ENCODE measurements at regions not wholly inside any gene's neighbourhood (a gene's known extent, or its start where the extent isn't known, plus 50 kb on each side); places are given as distances from the start of the nearest gene placed in this dataset.

DNA sequence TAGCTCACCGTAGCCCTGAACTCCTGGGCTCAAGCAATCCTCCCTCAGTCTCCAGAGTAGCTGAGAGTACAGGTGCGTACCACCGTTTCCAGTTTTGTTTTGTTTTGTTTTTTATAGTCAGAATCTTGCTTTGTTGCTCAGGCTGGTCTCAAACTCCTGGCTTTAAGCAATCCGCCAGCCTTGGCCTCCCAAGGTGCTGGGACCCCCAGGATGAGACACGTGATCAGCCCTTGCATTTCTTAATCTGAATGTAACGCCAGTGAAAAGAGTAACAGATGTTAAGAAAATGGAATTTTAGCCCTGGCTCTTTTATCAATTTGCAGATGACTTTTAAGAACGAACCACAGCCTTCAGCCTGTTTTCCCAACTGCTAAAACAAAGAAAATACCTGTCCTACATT is 451.3 kb downstream of the SHQ1 start:
- no peak for DNase-seq (ENCODE audit: low spot score)

GRCh38 chr3:72395776-72396311 is 452.4 kb downstream of the SHQ1 start:
- no peak for DNase-seq (ENCODE audit: low spot score)

GRCh38 chr3:72393455-72393854 is 454.8 kb downstream of the SHQ1 start:
- no peak for DNase-seq (ENCODE audit: low spot score)

GRCh38 chr3:72391659-72392058 is 456.6 kb downstream of the SHQ1 start:
- no peak for DNase-seq (ENCODE audit: low spot score)

- no peak for DNase-seq (ENCODE audit: low spot score)
Observed at GRCh38 chr3:72390841-72391240, 457.4 kb downstream of the SHQ1 start.

DNA sequence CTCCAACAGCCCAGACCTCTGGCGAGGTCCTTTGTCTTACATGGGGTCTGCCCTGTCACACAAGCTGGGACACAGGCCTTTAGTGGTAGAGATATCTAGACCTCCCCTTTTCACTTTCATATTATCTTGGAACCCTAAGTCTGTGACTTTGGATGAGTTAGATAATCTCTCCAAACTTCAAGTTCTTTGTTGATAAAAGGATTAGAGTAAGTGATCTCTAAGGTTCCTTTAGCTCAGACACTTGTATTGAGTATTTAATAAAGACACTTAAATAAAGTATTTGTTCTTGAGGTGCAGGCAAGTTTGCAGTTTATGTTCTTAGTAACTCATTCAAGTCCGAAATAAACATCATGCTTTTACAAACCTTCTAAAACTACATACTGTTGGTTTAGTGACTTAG is 459.6 kb downstream of the SHQ1 start:
- no peak for DNase-seq (ENCODE audit: low spot score)

GRCh38 chr3:72388117-72388516 is 460.1 kb downstream of the SHQ1 start:
- DNase-seq (ENCODE audit: low spot score) = no peak

GRCh38 chr3:72386327-72387000 is 461.8 kb downstream of the SHQ1 start:
- no peak for DNase-seq (ENCODE audit: low spot score)

GRCh38 chr3:72385167-72385566 is 463.1 kb downstream of the SHQ1 start:
- no peak for DNase-seq (ENCODE audit: low spot score)

DNA sequence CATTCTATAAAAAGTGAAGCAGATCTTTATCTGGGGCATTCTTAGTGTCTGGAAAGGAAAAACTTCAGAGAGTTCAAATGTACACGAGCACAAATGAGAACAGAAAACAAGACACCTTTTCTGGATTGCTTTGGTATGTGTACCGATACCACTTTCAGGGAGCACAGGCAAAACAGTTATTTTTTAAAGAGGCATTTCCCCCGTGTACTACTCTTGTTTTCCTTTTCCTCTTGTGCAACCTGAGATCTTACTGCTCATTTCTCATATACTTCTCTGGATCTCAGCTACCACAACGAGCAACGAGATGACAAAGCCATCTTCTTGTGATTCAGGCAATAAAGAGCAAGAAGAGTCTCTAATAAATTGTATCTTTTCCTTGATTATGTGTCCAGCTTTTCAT is 463.6 kb downstream of the SHQ1 start:
- no peak for DNase-seq (ENCODE audit: low spot score)

DNA sequence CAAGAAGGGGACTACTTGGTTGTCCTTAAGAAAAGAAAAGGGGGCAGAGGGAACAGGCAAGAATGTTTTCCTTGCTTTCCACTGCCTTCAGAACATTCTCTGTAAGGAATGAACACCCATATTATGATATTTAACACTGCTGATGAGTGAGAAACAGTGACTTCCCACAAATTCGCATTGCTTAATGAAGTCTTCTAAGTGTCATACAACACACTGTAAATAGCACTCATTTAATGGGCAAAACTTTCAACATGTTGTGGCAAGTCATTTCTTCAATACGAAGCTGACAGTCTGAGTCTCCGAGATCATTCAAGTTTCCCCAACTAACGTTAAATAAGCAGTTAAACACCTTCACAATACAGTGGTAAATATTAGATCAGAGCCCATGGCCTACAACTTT is 464.4 kb downstream of the SHQ1 start:
- DNase-seq (ENCODE audit: low spot score) = no peak

DNA sequence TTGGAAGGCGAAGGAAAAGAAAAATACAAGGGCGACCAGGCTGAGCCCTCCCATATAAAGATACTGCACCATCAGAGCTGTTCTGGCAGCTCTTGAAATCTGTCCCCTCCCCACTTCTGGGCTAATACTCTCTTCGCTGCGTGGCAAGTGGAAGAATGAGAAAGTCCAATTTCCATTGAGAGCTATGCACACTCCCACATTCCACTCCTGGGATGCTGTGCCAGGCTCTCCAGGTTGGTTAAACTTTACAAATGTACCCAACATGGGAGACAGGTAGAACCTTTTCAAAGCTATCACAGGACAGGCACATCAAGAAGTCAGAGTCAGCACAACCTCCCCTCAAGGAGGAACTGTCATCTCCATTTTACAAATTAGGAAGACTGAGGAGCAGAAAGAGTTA is 465.0 kb downstream of the SHQ1 start:
- DNase-seq (ENCODE audit: low spot score) = no peak

- no peak for DNase-seq (ENCODE audit: low spot score)
Observed at GRCh38 chr3:72382460-72382859, 465.8 kb downstream of the SHQ1 start.

DNA sequence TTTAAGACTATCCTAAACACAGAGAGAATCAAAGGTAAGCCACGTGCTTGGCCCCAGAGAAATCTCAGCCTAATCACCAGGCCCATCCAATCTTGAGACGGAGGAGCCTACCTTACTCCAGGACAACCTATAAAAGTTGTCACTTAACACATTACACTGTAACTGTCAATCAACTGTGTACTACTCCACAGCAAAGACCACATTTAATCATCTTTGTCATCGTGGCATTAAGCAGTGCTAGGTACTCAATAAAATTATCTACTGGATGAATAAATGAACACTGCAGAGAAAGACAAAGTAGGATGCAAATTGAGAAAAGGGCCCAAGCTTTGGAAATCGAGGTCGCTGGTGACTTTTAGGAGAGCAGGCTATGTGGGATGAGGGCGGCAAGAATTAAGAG is 466.7 kb downstream of the SHQ1 start:
- no peak for DNase-seq (ENCODE audit: low spot score)

DNA sequence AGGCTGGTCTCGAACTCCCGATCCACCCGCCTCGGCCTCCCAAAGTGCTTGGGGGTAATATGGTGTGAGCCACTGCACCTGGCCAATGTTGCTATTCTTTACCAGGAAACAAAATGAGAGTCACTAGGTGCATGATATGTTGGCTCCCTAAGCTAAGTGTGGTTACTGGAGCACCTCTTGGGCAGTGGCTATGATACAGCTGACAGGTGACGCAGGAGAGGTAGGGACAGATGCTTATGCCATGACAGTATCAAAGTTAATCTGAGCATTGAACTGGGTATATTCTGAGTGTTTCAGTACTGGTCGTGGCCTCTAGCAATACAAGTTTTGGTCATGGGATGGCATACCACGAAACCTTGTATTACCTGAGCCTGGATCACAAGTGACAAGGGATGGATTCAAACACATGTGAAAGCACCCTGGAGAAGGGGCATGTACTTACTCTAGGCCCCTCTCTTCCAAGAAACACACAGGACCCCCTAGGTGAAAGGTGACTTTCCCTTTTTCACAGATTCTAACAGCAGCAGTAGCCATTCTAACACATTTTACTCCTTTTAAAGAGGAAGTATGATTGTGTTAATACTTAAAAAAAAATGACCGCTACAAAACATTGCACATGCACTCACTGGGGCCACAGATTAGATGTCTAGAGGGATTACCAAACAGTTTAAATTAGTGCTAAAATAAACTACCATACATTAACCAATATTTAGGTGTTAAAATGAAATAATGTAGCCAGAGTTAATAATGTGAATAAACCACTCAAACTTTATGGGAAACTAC is 467.3 kb downstream of the SHQ1 start:
- DNase-seq (ENCODE audit: low spot score) = no peak

DNA sequence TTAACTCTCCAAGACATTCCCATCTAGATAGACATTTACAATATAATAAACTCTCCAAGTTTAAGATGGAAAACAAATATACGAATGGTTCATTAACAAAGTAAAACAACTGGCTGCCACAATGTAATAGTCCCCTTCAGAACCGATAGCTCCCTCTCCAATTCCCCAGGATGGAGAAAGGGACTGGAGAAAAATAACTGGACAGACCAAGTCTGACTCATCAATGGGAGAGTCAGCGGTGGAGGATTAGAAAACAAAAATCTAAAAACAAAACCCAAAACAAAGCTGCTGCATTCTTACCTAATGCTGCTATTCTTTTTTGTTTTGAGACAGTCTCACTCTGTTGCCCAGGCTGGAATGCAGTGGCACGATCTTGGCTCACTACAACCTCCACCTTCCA is 468.1 kb downstream of the SHQ1 start:
- no peak for DNase-seq (ENCODE audit: low spot score)

GRCh38 chr3:72379500-72380187 is 468.6 kb downstream of the SHQ1 start:
- DNase-seq (ENCODE audit: low spot score) = no peak

- no peak for DNase-seq (ENCODE audit: low spot score)
Observed at GRCh38 chr3:72378287-72378686, 470.0 kb downstream of the SHQ1 start.

- DNase-seq (ENCODE audit: low spot score) = no peak
Observed at GRCh38 chr3:72376956-72377710, 471.1 kb downstream of the SHQ1 start.

DNA sequence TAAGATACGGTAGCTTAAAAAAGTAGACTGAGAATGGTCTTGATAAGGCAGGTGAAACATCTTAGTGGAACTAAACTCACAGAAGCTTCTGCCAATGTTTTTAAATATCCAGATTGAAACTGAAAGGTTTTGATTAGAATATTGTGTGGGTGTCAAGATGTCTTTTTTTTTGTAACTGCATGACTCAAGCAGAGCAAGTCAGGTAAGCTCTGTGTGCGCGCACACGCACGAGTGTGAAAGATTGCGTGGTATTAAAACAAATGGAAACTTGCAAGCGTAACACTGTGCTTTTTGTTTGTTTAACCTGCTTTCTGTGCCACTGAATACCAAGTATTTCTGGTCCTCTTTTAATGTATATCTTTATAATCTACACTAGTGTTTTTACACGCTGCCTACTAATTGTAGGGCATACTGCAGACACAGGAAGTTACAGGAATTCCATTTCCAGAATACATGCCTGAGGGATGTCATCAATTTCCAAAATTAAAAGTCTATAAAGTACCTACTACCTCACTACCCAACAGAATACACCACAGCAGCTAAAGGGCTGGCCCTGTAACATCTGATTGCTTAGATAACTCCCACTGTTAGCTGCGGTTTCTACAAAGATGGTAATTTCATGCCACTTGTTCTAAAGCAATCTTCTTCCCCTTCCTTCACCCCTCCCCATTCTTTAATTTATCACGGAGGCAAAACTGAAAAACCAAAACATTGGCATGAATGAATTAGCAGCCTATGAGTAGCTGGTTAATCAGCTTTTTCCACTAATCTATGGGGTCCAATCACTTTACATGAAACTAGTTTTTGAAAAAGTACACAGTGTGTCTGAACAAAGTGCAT is 472.8 kb downstream of the SHQ1 start:
- no peak for DNase-seq (ENCODE audit: low spot score)

DNA sequence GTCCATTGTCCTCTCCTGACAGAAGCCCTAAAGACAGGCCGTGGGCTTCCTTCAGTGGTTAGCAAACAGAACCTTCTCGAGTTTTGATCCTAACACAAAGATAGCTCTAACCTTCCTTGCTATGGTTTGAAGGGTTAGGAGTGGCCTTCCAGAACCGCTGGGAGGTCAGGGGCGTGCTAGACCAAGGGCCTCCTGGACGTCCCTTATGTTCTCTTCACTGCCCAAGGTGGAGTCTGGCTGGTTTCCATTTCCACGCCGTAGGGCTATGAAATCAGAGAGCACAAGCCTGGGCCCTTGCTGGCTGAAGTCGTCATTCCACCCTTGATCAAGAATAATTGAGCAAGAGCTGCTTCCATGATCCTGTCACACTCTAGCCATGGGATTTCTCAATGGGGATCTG is 475.1 kb downstream of the SHQ1 start:
- DNase-seq (ENCODE audit: low spot score) = no peak

Measured in HuH-7.5 (cell line).